HG02943 (cell line): ENCODE measurements at regions not wholly inside any gene's neighbourhood (a gene's known extent, or its start where the extent isn't known, plus 50 kb on each side); places are given as distances from the start of the nearest gene placed in this dataset.

Experiments used
- ATAC-seq: cut with Tn5 transposase; IDR thresholded peaks from one replicate; pipeline ENCODE4 v1.9.1; 2021; ENCODE audit warnings: mild to moderate bottlenecking, low read depth, moderate library complexity; ENCODE audit not compliant: unreplicated experiment

GRCh38 chr10:3236644-3237404 is 64.2 kb upstream of the PITRM1 start:
- no peak for ATAC-seq

GRCh38 chr10:3235996-3236510 is 63.5 kb upstream of the PITRM1 start:
- ATAC-seq = no peak

- ATAC-seq = no peak
These were observed 62.8 kb upstream of the PITRM1 start for GRCh38 chr10:3235395-3235794.

- ATAC-seq = no peak
These were observed 61.0 kb upstream of the PITRM1 start for GRCh38 chr10:3233486-3233990.

GRCh38 chr10:3231951-3232730 is 59.6 kb upstream of the PITRM1 start:
- no peak for ATAC-seq

GRCh38 chr10:3229815-3230214 is 57.2 kb upstream of the PITRM1 start:
- no peak for ATAC-seq

GRCh38 chr10:3228629-3228945 is 56.0 kb upstream of the PITRM1 start:
- no peak for ATAC-seq

GRCh38 chr10:3226960-3227744 is 54.6 kb upstream of the PITRM1 start:
- ATAC-seq = no peak

GRCh38 chr10:3225561-3225960 is 53.0 kb upstream of the PITRM1 start:
- ATAC-seq = no peak

GRCh38 chr10:3224241-3224640 is 51.7 kb upstream of the PITRM1 start:
- no peak for ATAC-seq

- no peak for ATAC-seq
These were observed 50.0 kb upstream of the PITRM1 start for GRCh38 chr10:3222626-3223025.
